SIG-M5 (cell line): ENCODE measurements at regions not wholly inside any gene's neighbourhood (a gene's known extent, or its start where the extent isn't known, plus 50 kb on each side); places are given as distances from the start of the nearest gene placed in this dataset.

Experiments used
- DNase-seq: peaks from one replicate; lab custom pipeline; 2025; lab: John Stamatoyannopoulos, UW

DNA sequence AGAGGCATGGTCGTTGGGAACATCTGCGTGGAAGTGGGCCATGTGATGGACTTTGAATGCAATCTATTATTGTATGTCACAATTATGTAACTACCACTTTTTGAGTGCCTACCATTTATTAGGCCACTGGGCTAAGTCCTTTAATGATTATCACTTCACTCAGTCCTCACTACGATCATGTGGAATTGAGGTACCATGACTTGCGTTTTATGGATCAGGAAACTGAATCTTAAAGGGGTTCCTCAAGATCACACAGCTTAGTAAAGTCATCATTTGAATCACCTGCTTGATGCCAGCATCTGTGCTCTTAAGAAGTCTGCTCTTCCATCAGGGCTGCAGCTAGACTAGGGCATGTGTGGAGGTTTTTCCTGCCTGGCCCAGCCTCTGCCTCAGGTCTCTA is 136.7 kb downstream of the DAD1 start:
- DNase-seq = no peak

DNA sequence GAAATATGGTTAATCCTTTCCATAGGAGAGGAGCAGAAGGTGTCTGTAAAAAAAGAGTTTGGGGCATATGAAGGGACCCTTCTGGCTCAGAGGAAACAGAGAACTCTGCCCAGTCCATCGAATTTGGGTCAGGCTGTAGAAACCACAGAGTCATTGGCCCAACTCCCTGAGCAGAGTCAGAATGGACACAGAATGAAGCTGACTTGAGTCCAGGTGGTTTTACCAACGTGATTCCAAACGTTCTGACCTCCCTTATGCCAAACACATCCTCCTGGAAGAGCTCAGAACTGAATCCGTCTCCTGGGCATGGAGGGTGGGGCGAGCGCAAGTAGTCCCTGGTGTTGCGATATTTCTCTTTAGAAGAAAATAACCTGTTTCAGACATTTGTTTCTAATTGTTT is 138.8 kb downstream of the DAD1 start:
- DNase-seq = no peak

DNA sequence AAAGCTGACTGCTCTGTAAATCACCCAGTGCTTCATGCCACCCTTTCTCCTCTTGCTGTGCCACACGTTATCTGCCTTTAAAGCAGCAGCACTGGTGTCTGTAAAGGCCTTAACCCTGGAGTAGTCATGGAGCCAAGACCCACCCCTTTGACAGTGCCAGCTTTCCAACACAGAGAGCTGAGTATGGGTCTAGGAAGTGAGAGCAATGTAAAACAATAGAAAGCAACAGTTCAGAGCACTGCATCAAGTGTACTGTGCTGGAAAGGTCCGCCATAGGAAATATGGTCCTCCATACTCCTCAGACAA is 139.5 kb downstream of the DAD1 start:
- no peak for DNase-seq

DNA sequence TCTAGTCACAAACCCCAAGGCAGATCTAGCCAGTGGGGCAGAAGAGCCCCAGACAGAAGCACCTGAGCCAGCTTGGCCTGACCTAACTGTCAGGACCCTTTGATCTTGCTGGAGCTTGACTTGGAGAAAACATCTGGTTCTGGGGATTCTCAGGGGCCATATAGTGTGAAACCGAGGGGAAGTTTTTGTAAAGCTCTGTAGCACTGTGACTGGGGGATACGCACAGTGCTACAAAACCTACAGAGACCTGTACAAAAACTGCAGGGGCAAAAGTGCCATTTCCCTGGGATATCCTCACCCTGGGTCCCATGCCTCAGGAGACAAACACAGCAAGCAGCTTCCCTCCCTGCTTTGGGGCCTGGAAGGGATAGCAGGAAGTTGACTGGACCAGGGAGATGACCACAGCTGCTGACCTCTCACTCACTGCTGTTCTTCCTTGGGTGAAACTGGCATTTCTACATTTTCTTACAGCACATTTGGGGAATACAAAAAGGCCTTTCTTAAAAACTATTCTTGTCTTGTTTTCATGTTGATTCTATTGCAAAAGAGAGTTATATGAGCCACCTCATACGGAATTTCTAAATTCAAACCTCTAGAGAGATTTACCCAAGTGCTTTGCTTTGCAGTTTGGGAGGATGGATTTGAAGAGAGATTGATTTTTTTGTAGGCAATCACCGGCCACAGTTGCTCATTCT is 140.0 kb downstream of the DAD1 start:
- no peak for DNase-seq

DNA sequence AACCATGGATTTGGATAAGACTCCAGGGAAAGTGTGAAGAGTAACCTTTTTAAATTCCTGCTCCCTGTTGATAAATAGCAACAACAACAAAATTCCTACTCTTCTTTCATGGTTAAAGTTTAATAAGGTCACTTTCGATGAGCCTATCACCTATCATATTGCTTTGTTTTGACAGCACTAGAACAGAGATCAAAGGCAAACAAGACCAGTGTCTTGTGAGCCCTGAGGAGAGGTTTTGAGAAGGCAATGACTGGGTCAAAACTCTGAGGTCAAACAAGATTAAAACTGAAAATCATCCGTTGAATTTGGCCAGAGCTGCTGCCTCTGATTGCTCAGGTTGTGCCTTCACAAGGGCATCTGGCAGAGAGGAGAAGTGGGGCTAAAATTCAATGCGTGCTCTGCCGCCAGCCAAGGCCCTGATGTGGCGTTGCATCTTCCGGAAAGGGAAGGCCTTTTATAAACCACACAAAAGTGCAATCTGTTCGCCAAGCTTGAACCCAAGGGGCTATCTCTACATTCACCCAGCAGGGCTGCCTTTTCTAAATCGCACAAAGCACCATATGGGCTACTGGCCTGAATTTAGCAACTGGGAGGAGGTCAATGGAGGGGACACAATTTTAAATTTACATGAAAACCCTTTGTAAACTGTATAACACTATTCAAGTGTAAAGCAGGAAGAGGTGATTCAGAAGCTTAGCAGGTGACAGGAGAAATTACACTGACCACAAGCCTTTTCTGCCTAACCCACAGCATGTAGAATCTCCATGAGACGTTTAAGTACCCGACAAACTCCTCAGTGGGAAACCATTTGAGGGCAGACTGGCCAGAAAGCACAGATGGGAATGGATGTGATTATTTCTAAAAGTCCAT is 140.8 kb downstream of the DAD1 start:
- no peak for DNase-seq

DNA sequence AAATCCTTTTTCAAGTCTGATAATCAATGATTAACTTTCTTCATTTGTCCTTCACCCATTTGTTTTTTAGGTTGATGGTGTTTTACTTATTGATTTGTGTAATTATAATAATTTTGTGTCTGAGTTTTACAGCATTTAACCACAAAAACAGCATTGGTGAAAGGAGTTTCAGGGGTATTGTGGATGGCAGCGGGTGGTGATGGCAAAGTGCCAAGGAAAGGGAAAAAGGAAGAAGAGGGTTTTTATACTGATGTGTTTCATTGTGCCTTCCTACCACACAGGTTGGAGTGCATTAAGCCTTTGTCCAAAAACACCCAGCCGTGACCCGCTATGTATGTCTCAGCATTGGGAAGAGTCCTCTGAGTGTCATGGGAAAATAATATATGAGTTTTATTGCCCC is 150.3 kb downstream of the DAD1 start:
- no peak for DNase-seq

DNA sequence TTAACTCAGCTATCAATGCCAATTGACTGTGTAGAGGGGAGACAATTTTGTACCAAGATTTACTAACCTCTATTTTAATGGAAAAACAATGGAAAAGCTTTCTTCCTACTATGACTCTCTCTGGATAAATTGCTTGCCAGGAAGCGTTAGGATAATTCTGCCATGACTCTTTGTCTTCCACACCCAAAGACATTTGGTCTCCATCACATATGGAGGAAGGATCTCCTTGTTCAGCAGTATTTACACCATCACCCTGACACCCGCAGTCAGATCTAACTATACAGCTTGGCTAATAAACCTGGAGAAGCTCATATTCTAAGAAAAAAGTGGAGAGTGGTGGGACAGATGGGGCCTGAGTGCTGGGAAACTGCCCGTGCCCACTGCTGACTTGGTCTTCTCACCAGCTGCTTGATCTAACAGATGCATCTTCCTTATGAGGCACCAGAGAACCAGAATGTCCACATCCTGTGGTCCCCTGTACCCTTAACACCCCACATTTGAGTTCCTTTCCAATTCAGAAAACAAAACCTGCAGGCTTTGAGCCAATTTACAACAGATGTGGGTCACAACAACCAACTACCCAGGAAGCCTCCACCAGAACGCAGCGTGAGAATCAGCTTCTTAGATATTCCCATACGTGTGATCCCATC is 154.0 kb downstream of the DAD1 start:
- DNase-seq = no peak

DNA sequence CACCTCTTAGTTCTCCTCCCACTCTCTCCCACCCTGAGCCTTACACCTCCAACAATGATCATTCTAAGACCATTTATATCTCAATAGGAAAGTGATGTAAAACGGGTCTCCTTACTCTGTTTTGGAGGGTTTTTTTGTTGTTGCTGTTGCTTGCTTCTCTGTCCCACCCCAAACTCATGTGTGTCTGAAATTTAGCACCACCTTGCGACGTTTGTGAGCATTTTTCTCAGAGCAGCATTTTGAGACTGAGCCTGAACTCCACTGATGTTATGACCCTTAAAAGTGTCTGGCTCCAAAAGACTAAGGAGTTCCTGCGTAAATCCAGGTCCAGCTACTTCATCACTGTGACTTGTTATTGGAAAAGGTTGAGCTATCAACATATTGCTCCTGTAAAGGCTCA is 155.0 kb downstream of the DAD1 start:
- DNase-seq = no peak

DNA sequence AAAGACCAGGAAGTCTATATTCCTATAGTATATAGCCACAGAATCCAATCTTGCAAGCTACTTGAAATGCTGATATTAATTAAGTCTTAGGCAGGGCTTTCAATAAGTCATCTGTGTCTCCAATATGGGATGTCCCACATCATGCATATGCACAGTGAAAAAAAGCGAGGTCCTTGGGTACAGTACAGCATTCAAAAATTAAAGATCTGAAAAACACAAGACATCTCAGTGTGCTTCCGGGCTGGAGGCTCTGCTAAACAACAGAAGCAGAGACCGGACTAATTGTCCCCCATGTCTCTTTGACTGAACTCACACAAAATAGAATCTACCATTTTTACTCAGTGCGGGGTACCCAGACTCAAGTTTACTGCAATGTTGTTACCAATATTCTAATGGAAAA is 156.0 kb downstream of the DAD1 start:
- DNase-seq = no peak

DNA sequence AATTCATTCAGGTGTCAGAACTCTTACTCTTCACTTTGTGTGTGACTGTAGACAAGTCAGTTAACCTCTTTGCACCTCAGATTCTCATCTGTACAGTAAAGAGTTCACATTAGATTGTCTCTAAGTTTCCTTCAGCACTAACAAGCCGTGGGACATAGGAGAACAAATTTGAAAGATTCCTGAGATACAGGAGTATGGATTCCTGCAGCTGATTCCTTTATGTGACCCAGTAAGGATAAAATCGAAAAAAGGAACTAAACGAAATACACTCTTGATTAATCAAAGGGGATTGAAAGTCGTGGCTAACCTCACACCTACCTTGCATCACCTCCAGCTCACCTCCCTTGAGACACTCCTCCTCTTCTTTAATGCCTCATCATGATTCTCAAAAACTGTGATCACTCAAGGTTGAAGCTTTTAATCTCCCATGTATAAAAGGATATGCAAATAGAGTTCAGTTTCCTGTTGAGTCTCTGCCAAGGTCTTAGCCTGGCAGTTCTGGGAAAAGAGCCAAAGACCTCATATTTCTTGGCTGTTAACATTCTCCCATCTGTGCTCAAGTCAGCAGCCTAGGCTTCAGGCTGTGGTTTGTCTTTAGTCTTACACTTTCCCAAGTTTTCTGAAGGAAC is 156.6 kb downstream of the DAD1 start:
- no peak for DNase-seq

DNA sequence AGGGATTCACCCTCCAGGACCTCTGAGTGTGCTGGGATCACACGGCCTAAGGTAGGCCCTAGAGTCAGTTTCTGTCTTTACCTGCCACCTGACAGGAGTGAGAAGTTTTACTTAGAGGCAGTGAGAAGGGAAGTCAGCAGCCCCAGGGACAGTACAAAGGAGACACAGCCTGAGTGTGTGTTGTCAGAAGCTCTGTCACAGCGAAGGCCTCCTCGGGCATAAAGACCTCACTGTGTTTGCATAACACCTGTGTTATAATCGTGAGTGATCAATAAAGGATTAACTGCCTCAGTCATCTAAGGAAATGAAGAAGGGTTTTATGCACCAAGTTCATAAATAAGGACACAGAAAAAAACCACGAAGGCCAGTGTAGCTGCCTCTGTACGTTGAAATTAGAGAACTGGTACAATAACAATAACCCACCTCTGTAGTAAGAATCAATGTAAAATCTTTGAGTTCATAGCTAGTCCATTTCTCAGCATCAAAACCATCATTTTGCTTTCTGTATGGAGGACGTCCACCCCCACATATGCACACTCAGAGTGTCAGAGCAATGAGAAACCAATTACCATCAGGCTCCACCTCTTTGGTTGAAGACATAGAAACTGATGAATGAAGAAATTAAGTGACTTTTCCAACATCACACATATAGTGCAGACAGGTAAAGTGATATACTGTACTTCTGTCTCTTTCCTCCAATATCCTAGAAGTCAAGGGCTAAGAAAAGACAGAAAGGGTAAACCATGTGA is 159.3 kb downstream of the DAD1 start:
- no peak for DNase-seq

DNA sequence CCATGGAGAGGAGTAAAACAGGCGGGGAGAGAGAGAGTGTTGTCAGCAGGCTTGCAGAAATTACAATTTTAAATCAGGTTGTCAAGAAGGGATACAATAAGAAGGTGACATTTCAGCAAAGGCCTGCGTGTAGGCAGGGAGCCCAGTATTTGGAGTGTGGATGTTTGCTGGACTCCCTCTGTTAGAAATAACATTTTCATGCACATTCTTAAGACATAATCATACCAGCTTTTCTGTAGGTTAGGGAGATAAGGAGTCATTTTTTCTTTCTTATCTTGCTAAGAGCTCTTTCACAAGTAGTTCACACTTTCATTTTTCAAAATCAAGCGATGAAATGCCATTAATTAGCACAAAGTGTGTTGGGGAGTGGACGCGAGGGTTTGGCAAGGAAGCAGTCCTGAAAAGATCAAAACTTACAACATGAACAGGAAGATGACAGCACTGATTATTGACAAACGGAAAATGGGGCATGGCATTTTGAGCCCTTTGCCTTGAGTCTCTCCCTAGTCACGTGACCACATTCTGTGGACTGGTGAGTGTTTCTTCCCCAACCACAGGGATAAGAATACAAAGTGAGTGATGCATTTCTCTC is 160.2 kb downstream of the DAD1 start:
- peak; percentile 23 for DNase-seq

DNA sequence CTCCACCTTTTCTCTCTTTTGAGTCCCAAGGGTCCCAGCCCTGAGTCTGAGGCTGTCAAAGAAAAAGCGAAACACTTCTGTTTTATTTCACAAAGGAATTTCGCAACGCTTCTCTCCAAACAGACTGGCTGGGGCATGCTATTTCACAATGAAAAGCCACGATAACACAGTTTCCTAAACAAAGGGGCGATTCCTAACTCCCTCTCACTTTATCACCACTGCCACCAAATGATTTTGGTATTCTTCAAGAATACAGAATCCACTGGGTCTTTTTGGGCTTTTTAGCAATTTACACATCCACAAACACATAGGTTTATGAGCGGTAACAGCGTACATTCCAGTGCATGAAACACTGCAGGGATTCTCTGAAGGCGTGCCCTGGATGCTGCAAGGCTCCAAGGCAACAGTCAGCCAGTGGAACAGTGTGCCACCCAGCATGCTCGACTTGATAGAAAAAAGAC is 161.2 kb downstream of the DAD1 start:
- DNase-seq = peak; percentile 41

DNA sequence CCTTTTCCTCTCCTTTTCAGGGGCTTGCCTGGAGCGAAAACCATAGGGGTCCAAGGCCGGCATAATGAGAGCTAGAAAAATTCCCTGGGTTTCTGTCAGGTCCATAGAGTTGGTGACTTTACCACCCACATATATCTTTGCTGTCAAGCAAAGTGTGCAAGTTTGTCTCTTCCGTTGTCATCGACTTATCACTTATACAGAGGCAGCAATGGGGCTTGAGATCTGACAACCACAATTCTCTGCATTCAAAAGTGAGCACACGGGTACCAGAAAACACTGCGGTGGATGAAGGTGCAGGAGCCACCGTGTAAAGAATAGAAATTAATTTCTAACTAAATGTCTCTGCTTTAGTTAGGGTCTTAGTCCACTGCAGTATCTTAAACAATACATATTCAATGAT is 162.3 kb downstream of the DAD1 start:
- no peak for DNase-seq

DNA sequence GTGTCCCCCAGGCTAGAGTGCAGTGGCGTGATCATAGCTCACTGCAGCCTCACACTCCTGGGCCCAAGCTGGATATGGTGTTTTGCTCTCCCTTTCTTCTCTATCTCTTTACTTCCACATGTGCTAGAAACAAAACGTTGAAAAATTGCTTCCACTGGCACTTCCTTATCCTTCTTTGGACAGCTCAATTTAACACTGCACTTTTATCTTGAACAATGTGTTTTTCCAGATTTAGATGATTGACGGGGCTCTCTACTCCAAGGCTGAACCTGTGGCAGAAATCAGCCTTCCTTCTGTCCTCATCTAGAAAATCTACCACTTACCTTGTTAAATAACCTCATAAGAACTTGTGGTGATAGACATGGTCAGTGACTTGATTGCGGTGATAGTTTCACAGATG is 165.1 kb downstream of the DAD1 start:
- DNase-seq = no peak

DNA sequence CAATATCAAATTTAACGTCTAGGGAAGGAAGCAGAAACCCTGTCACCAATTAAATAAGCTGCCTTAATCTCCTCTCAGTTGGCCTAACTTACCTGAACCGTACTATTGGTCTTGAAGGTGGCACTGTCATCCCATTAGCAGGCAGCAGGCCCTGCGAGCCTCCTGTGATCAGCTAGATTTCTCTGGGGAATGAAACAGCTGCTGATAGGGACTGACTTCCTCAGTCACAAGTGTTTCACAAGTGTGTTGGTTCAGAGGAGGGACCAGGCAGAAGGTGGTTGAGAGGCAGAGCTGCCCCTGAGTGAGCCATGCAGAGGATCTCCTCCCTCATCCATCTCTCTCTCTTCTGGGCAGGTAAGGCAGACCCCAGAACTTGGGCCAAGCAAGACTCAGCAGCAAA is 166.8 kb downstream of the DAD1 start:
- no peak for DNase-seq

DNA sequence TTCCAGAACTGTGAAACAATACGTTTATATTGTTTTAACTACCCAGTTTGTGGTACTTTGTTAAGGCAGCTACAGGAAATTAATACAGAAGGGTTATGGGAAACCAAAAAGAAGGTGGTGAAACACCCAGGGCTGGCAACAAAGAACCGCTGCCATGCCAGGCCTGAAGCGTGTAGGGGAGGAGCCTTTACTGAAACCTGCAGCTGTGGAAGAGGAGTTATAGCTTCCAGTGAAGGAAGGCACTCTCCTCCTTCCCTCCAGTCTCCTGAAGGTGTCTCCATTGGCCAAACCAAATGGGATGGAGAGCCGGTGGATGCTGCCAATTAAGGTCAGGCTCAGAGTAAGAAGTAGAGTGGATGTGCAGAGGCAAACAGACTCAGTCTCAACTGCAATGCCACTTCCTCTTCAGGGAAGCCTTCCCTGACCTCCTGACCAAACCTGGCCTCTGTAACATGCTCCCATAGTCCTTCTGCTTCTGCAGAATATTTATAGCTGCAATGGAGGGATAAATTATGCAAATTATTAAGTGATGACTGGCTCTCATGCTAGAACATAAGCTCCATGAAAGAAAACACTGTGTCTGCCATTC is 168.3 kb downstream of the DAD1 start:
- no peak for DNase-seq

DNA sequence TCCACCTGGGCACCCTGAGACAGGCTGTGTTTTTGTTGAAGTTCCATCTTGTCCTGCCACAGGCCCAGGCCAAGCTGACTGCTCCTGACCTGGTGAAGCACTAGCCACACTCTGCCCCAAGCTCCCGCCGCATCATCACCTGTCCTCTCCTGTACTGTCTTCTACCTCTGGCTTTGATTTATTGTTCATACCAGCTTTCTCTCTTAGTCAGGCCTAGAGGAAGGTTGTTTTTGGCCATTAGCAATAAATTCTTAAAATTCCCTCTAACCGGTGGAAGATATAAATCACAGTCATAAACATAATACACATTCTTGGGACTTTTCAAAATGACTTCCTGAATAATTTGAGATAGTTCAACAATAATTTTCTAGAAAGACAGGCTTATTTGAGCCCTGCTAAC is 169.4 kb downstream of the DAD1 start:
- no peak for DNase-seq

DNA sequence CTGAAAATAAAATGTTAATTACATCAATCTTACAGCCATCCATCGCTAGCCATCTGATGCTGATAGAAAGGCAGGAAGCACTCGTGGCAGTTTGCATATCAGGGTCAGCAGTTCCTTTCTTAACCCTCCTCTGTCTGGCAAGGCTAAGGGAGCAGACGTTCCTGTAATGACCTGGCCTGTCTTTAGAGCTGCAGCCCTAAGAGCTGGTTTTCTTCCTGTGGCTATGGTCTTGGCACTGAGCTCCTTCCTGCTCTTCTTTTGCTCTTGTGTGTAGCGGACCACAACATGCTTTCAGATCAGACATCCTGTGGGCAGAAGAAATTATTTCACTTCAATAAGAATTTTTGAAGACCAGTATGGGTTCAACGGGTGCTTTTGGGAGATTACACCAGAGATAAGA is 170.4 kb downstream of the DAD1 start:
- DNase-seq = no peak

DNA sequence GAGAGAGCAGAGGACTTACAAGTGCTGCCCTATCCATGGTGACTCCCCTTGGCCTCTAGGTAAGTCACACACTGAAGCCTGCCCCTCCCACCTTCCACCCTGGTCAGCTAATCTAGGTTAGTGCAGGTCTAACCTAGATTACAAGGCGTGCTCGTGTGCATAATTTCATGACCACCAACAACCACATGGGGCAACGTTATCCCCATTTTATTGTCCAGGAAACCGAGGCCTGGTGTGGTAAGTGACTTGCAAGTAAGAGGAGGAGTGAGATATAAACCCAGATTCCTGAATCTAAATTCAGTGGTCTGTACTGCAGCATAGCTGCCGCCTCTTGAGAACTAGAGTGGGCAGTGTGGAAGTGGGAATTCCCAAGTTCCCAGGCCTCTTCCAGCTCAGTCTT is 171.1 kb downstream of the DAD1 start:
- DNase-seq = no peak

DNA sequence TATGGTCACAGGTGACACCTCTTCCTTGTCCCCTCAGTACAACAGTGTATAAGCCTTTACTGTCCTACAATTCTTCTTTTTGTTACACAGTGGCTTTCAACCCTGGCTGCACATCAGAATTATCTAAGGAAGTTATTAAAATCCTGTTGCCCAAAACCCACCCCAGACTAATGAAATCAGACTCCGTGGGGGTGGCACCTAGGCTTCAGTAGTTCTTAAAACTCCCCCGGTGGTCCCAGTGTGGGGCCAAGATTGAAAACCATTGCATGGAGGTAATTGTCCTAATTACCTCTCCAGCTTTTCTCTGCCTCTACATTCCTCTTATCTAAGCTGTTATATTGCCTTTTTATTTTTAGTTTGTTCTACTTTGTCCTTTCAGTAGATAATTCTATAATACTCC is 172.8 kb downstream of the DAD1 start:
- DNase-seq = no peak
